HFFc6 (cell line): ENCODE measurements at regions not wholly inside any gene's neighbourhood (a gene's known extent, or its start where the extent isn't known, plus 50 kb on each side); places are given as distances from the start of the nearest gene placed in this dataset.
"Not testable (repeated sequence)": the region's sequence is repeated elsewhere in the genome, so short reads cannot be mapped to it uniquely, and the experiment has no call there.

ENCODE experiments used
- DNase-seq: peaks from one replicate; pipeline ENCODE4 v3.0.0-alpha.2; 2018
- H3K27ac Mint-ChIP-seq: 2 replicates; pipeline ENCODE4 v1.8.0; 2020; ENCODE audit warnings: mild to moderate bottlenecking, mixed read lengths
- H3K27me3 Mint-ChIP-seq: 2 replicates; pipeline ENCODE4 v1.8.0; 2021; ENCODE audit warnings: mild to moderate bottlenecking, moderate library complexity, mixed read lengths; ENCODE audit not compliant: insufficient read depth
- H3K36me3 Mint-ChIP-seq: 2 replicates; pipeline ENCODE4 v1.8.0; 2021; ENCODE audit warnings: low read depth, mixed read lengths
- H3K4me1 Mint-ChIP-seq: 2 replicates; pipeline ENCODE4 v1.8.0; 2020; ENCODE audit warnings: low read depth, mixed read lengths
- H3K4me3 Mint-ChIP-seq: 2 replicates; pipeline ENCODE4 v1.8.0; 2020; ENCODE audit warnings: mild to moderate bottlenecking, moderate library complexity, mixed read lengths
- H3K9me3 Mint-ChIP-seq: 2 replicates; pipeline ENCODE4 v1.8.0; 2020; ENCODE audit warnings: mild to moderate bottlenecking, mixed read lengths
- CTCF ChIP-seq: fragments of 200-600 bp; sonication (generic); IDR thresholded peaks from 2 replicates; pipeline ENCODE4 v1.5.0; 2021; ENCODE audit warnings: antibody characterized with exemption, mild to moderate bottlenecking

GRCh38 chr6:166851426-166851825 is 104.9 kb downstream of the RNASET2 start:
- H3K27ac Mint-ChIP-seq, result no peak overlapping the region
- H3K36me3 Mint-ChIP-seq, result no peaks in the 10 kb centered on the region; the same call in 1 of the 2 replicates
- H3K9me3 Mint-ChIP-seq, result peaks cover 50% of the 10 kb centered on the region
- no peaks in the 10 kb centered on the region for H3K4me1 Mint-ChIP-seq
- H3K27me3 Mint-ChIP-seq, result peaks cover 5% of the 10 kb centered on the region
- DNase-seq, result no peak
- TF ChIP-seq CTCF, result no peak
- H3K4me3 Mint-ChIP-seq, result no peak overlapping the region

- H3K9me3 Mint-ChIP-seq, result peaks cover 58% of the 10 kb centered on the region
- H3K36me3 Mint-ChIP-seq, result no peaks in the 10 kb centered on the region; the same call in 1 of the 2 replicates
- peaks cover 5% of the 10 kb centered on the region for H3K27me3 Mint-ChIP-seq
- H3K27ac Mint-ChIP-seq, result no peak overlapping the region
- no peaks in the 10 kb centered on the region for H3K4me1 Mint-ChIP-seq
- TF ChIP-seq CTCF, result no peak
- H3K4me3 Mint-ChIP-seq, result no peak overlapping the region
- no peak for DNase-seq
Observed at GRCh38 chr6:166850677-166851076, 105.7 kb downstream of the RNASET2 start.

DNA sequence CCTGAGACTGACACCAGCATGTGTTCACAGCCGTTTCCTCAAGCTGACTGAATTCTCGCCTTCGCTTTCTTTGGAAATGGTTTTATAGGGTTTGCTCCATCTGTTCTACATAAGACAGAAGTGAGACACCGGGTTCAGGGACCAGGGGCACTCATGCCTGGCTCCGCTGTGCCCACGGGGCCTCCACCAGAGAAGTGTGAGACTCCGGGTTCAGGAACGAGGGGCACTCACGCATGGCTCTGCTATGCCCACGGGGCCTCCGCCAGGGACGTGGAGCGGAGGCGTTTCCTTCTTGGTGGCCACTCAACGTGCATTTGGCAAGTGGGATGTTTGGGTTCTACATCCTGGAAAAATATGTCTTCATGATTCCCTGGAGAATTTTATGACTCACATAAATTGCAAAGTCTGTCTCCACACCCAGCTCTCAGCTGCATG is 106.6 kb downstream of the RNASET2 start:
- Mint-ChIP-seq H3K27me3 (peaks cover 3% of the 10 kb centered on the region; the same call in 1 of the 2 replicates), H3K9me3 (peaks cover 67% of the 10 kb centered on the region), H3K36me3 (no peaks in the 10 kb centered on the region; the same call in 1 of the 2 replicates), H3K4me3 (no peak overlapping the region), H3K4me1 (no peaks in the 10 kb centered on the region), H3K27ac (no peak overlapping the region)
- DNase-seq, result no peak
- TF ChIP-seq CTCF, result no peak

- H3K27ac Mint-ChIP-seq, result no peak overlapping the region
- no peaks in the 10 kb centered on the region; the same call in 1 of the 2 replicates for H3K36me3 Mint-ChIP-seq
- H3K9me3 Mint-ChIP-seq, result peaks cover 69% of the 10 kb centered on the region
- H3K4me1 Mint-ChIP-seq, result no peaks in the 10 kb centered on the region
- TF ChIP-seq CTCF, result no peak
- no peak for DNase-seq
- H3K27me3 Mint-ChIP-seq, result peaks cover 3% of the 10 kb centered on the region; the same call in 1 of the 2 replicates
- no peak overlapping the region for H3K4me3 Mint-ChIP-seq
Observed at GRCh38 chr6:166848979-166849748, 107.2 kb downstream of the RNASET2 start.

- H3K36me3 Mint-ChIP-seq, H3K4me3 Mint-ChIP-seq, H3K4me1 Mint-ChIP-seq, H3K27ac Mint-ChIP-seq, DNase-seq, H3K27me3 Mint-ChIP-seq: not testable (repeated sequence)
- peaks cover 76% of the 10 kb centered on the region for H3K9me3 Mint-ChIP-seq
Observed at GRCh38 chr6:166846446-166847142, 109.8 kb downstream of the RNASET2 start.

DNA sequence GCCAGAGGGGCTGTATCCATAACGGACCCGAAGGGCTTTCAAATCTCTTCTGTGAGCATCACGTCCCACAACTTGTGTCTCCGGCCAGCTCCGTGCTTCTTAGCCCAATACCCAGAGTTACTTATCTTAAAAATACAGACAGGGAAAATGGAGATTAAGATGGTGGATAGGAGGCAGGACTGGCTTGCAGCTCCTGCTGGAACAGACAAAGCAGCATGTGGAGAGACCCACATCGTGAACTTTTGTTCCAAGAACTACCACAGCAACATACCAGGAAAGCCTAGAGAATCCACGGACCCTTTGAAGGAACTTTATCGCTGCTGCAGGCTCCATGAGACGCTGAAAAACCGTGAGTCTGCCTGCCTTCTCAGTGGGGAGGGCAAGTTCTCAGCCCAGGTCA is 113.7 kb downstream of the RNASET2 start:
- Mint-ChIP-seq H3K9me3 (peaks cover 85% of the 10 kb centered on the region), H3K27ac (no peak overlapping the region), H3K4me3 (no peak overlapping the region), H3K27me3 (no peaks in the 10 kb centered on the region), H3K4me1 (no peaks in the 10 kb centered on the region), H3K36me3 (peaks cover 4% of the 10 kb centered on the region; the same call in 1 of the 2 replicates)
- no peak for DNase-seq
- TF ChIP-seq CTCF, result no peak
